A673 (cell line): ENCODE measurements at regions not wholly inside any gene's neighbourhood (a gene's known extent, or its start where the extent isn't known, plus 50 kb on each side); places are given as distances from the start of the nearest gene placed in this dataset.

Experiments used
- CTCF ChIP-seq: fragments of 300-800, 200-600 bp; sonication (generic); conservative IDR thresholded peaks from 2 replicates; pipeline ENCODE4 v1.5.1; 2017; ENCODE audit warnings: low read depth, mild to moderate bottlenecking, antibody characterized with exemption, low read length, moderate library complexity, mixed read lengths
- EZH2 ChIP-seq: fragments of 200-600 bp; sonication (generic); IDR thresholded peaks from 2 replicates; pipeline ENCODE4 v1.6.1; 2017; ENCODE audit warnings: borderline replicate concordance, low read depth, mild to moderate bottlenecking, mixed read lengths, antibody characterized with exemption, low read length; ENCODE audit not compliant: poor library complexity, severe bottlenecking

GRCh38 chr12:97711392-97711791, 248.8 kb downstream of the RMST start:
- TF ChIP-seq CTCF (no peak), EZH2 (no peak)
